ENCODE measurements at regions not wholly inside any gene's neighbourhood (a gene's known extent, or its start where the extent isn't known, plus 50 kb on each side); places are given as distances from the start of the nearest gene placed in this dataset.

DNA sequence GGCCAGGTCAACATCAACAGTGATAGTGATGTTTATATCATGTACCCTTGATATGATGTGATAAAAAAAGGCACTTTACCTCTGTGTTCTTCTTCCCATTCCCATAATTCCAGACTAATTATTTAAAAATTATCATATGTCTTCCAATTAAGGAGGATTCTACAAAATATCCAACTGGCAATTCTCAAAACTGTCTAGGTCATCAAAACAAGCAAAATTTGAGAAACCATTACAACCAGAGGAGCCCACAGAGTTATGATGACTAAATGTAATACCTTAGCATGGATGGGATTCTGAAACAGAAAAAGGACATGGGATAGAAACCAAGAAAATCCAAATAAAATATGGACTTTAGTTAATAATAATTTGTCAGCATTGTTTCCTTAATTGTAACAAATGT lies 428.6 kb upstream of the AMOT start:
- H2BK12ac ChIP-seq (ENCODE audit: low read depth, low read length) = no peak overlapping the region
- H3K27me3 ChIP-seq (replicated peaks in 1 of 4; ENCODE audit: control insufficient read depth in 3 of 4, extremely low read depth in 1 of 4, insufficient read depth in 3 of 4, low read length in 3 of 4) = no peaks in the 10 kb centered on the region
- H2BK20ac ChIP-seq (ENCODE audit: low read length) = no peak overlapping the region
- no peak overlapping the region for H2AFZ ChIP-seq (ENCODE audit: low read length)
- no peak overlapping the region for H3K27ac ChIP-seq (ENCODE audit: low read depth, low read length)
- H3K4me1 ChIP-seq (replicated peaks in 1 of 4; ENCODE audit: control insufficient read depth in 3 of 4, insufficient read depth in 4 of 4, low read length in 3 of 4) = no peaks in the 10 kb centered on the region
- TF ChIP-seq NANOG (IDR thresholded peaks at IDR 0.05; ENCODE audit: insufficient read depth, low read depth, low read length, poor library complexity, severe bottlenecking) (no peak), SIN3A (conservative IDR thresholded peaks at IDR 0.05 in 1 of 2, IDR thresholded peaks at IDR 0.05 in 1 of 2; ENCODE audit: low read depth in 1 of 2, low read length in 2 of 2) (no peak)
- H3K23ac ChIP-seq (ENCODE audit: insufficient read length) = no peak overlapping the region
- H3K18ac ChIP-seq (ENCODE audit: extremely low read depth, low read length) = no peak overlapping the region
- no peaks in the 10 kb centered on the region for H3K79me1 ChIP-seq (ENCODE audit: low read depth, low read length)
- no peak overlapping the region for H4K91ac ChIP-seq (replicated peaks; ENCODE audit: insufficient read length, low read length)
- no peaks in the 10 kb centered on the region for H3K23me2 ChIP-seq (ENCODE audit: low read depth, low read length)
- ChIA-PET CTCF (ENCODE audit: partially characterized antibody) (no interaction called here), POLR2A (ENCODE audit: partially characterized antibody) (no interaction called here)
- H3K36me3 ChIP-seq (ENCODE audit: control insufficient read depth in 2 of 4, insufficient read depth in 4 of 4, low read length in 3 of 4) = no peaks in the 10 kb centered on the region
- H3K14ac ChIP-seq (ENCODE audit: insufficient read length) = no peak overlapping the region
- no peak overlapping the region for H3K4ac ChIP-seq (replicated peaks; ENCODE audit: insufficient read length, low read depth, low read length)
- no peak overlapping the region for H4K5ac ChIP-seq (ENCODE audit: insufficient read length, low read depth, low read length)
- no peak overlapping the region for H3K4me2 ChIP-seq (ENCODE audit: insufficient read depth in 1 of 2, low read depth in 2 of 2, low read length in 2 of 2)
- no peak overlapping the region for H4K8ac ChIP-seq (ENCODE audit: extremely low read depth, insufficient read depth, low read length)
- FAIRE-seq (no peak), DNase-seq (ENCODE audit: low read depth in 1 of 2, low spot score in 2 of 2) (no peak)
- no peak overlapping the region for H3K4me3 ChIP-seq (ENCODE audit: extremely low read depth in 1 of 4, insufficient read depth in 2 of 4, low read depth in 3 of 4, low read length in 4 of 4)
- H2AK5ac ChIP-seq (ENCODE audit: low read depth, low read length) = no peak overlapping the region
- no peak overlapping the region for H2BK5ac ChIP-seq (ENCODE audit: low read depth, low read length)
- no peak overlapping the region for H2BK120ac ChIP-seq (replicated peaks; ENCODE audit: low read depth, low read length)
- no peaks in the 10 kb centered on the region for H4K20me1 ChIP-seq (replicated peaks in 1 of 2; ENCODE audit: control insufficient read depth in 1 of 2, insufficient read depth in 2 of 2, low read length in 2 of 2)
- no peaks in the 10 kb centered on the region for H3K79me2 ChIP-seq (ENCODE audit: control insufficient read depth in 1 of 2, insufficient read depth in 2 of 2, low read length in 2 of 2)
- no peak overlapping the region for H3K9ac ChIP-seq (replicated peaks in 1 of 4; ENCODE audit: extremely low read depth in 1 of 4, low read depth in 3 of 4, low read length in 3 of 4)
- H3K9me3 ChIP-seq (ENCODE audit: insufficient read depth in 2 of 2, low read depth in 1 of 2, low read length in 1 of 2) = no peaks in the 10 kb centered on the region
- no peak overlapping the region for H3K56ac ChIP-seq (replicated peaks; ENCODE audit: insufficient read length, low read depth, low read length)
- H2BK15ac ChIP-seq (ENCODE audit: low read length) = no peak overlapping the region
